Ovary (tissue), 3 donors: ENCODE measurements at regions not wholly inside any gene's neighbourhood (a gene's known extent, or its start where the extent isn't known, plus 50 kb on each side); places are given as distances from the start of the nearest gene placed in this dataset.

Experiments
- CTCF ChIP-seq, 3 donors: fragments of 450-650 bp in 2 of 3; fragments of 200-600 bp in 1 of 3; IDR thresholded peaks; one replicate each; pipeline versions ENCODE4 v1.5.1 to v1.8.0; 2016 to 2022; ENCODE audit warnings: antibody characterized with exemption in 3 of 3, mild to moderate bottlenecking in 1 of 3
- POLR2A ChIP-seq: fragments of 450-650 bp; IDR thresholded peaks from one replicate; pipeline ENCODE4 v1.6.1; 2017; ENCODE audit warnings: antibody characterized with exemption, mild to moderate bottlenecking, moderate library complexity
- donor health status: DM: no; HTN: no; CAD: no.

GRCh38 chr4:141562649-141563048 is 73.7 kb upstream of the IL15 start:
- TF ChIP-seq CTCF (IDR thresholded peaks at IDR 0.05) (no peak), POLR2A (no peak)
